Kidney tubule cell (primary cell): ENCODE measurements at regions not wholly inside any gene's neighbourhood (a gene's known extent, or its start where the extent isn't known, plus 50 kb on each side); places are given as distances from the start of the nearest gene placed in this dataset.
"Not testable (repeated sequence)": the region's sequence is repeated elsewhere in the genome, so short reads cannot be mapped to it uniquely, and the experiment has no call there.

Experiments
- DNase-seq: peaks from one replicate; pipeline ENCODE4 v3.0.0-alpha.2; 2018; ENCODE audit warnings: low spot score

DNA sequence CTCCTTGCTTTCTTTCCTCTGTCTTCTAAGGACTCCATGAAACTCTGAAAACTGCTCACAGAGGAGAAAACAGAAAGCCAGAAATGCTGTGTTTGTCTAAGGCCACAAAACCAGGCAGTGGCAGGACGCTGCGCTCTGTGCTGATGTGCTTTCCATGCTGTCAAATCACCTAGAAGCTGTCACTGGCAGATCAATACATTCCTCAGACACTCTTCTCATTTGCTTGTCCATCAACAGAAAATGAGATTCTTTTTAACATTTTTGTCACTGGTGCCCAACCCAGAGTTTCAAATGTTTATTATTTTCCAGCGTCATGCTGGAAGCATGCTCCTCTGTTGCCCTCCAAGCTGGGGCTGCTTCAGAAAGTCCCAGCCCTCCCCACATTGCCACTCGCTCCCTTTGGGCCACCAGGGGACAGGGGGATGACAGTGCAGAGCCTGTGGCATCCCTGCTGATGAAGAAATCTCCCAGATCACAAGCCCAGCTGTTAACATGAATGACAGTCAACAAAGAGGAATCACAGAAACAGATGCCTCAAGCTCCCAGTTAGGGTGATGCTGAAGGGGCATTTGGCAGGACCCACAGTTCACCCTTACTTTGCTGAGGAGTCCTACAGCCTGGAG, 117.5 kb upstream of the MEIS1 start:
- DNase-seq, result no peak

- no peak for DNase-seq
Observed at GRCh38 chr2:66306483-66306882, 128.4 kb upstream of the MEIS1 start.

DNA sequence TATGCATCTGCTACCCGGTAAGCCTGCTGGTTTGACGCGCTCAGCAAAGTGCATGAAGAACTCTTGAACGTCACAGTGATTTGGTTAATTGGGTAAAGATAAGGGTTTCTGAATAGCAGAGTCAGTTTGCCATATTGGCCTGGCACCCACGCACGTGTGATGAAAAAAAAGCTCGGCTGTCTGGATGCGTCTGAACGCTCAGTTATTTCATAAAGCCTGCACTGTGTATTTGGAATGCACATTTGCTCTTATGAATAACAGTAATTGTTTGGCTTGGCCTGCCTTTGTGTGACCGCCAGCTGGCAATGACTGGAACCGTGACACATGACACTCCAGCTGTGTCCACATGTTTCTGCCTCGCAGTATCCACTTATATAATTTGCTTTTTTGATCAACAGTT, 129.2 kb upstream of the MEIS1 start:
- no peak for DNase-seq

DNA sequence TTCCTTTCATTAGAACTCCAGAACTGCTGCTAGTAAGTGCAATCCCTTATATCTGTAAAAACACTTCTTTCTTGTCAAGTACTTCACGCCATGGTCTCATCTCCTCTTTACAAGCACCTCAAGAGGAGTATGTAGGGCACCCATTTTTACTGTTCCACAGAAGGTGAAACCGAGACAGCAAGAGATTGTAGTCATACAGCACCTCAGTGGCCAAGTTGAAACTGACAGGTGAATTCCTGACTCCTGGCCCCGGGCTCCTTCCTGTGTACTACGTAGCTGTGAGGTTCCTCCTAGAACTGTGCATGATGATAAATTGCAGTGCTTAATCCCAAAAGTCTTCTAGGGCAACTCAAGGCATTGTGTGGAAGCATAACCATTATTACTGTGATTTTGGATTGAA, 131.5 kb upstream of the MEIS1 start:
- DNase-seq, result no peak

GRCh38 chr2:66301767-66302140, 133.2 kb upstream of the MEIS1 start:
- DNase-seq, result no peak

DNA sequence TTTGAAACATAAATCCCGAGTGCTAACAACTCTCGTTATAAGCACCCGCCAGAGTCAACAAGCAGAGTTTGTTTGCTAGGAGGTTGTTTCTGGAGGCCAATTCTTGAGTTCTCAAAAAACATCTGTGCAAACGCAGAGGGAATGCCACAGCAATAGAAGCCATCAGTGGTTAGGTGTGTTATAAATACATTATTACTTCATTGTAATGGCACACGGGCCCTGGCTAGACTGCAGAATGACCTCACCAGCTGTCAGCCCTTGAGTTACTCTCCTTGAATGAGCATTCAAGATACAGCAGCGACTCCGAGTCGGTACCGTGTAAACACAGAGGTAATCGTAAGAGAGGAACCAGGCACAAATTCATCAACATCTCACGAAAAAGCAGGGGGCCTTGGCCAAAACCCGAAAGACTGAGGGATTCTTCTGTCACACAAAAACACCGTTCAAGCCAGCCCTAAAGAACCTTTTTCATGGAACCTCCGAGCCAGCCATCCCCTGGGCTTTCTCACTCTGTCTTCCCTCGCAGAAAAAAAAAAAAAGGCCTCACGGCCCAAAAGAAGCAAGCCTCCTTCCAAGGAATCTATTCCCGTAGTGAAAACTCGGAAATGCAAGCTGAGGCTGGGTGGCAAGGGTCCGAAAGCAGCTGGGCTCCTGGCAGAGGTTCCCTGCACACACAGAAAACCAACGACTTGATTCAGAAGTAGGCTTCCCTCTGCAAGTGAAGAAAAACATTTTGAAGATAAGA, 133.7 kb upstream of the MEIS1 start:
- no peak for DNase-seq

DNA sequence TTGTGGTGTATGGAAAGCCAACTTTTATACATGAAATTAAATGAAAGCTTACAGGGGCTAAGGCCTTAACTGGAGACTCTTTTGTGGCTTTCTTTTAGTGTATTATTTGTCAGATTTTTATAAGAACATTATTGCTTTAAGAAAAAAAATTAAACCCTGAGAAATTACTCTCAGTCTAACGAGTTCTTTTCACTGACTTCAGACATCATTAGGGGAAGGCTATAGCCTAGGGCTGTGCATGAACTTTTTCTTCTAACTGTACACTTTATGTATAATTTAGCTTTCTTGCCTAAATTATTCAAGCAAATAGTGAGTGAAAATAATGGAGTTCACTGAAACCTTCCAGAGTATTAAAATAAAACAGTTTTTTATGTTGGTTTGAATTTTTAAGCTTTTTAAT, 151.1 kb upstream of the MEIS1 start:
- no peak for DNase-seq

DNA sequence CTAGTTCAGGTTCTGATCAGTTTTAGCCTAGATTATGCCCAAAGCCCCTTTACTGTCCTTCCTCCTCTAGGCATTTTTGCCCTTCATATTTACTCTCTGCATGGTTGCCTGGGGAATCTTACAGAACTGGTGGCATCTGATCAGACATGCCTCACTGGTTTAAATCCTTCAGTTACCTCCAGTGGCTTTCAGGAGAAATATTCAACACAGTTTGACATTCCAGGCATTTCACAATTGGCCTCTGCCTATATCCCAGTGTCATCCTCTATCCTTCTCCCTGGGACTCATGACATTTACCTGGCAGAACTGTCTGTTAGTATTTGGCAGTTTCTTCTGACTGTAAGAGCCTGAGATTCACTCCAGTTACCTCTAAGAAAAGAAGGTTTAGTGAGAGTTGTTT, 152.9 kb upstream of the MEIS1 start:
- peak; percentile 37 for DNase-seq

DNA sequence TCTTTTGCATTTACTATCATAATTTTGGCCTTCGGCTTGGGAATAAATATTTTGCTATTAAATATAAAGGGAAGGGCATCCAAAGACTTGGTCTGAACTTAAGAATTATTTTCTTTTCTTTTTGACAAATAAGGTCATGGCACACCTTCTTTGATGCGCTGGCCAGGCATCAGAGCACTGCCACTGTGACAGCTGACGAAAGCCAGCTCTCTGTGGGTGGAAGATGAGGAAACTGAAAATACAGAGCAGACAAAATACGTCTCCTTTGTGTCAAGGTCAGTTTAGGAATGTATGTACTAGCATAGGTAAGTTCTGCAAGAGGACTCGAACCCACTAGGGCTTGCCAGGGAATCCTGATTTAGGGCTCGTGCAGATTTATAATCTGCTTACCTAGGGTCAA, 155.9 kb upstream of the MEIS1 start:
- DNase-seq, result no peak

GRCh38 chr2:66275984-66276383, 158.9 kb upstream of the MEIS1 start:
- no peak for DNase-seq

- no peak for DNase-seq
Observed at GRCh38 chr2:66273933-66274490, 160.9 kb upstream of the MEIS1 start.

DNA sequence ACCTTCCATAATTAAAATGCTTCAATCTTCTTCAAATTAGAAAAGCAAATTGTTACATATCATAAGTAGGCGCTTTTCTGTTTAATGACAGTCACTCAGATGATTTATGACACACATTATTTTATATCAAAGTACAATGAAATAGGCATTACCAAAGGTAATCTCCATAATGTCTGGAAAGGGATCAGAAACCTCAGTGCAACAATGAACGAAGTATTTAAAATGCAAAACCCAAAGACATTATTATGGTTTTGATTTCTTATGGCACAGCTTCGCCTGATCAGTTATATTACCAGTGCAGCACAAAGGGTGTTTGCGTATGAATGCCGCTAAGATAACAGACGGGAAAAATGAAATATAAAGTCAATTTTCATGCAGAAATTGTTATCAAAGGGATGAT, 162.2 kb upstream of the MEIS1 start:
- no peak for DNase-seq

DNA sequence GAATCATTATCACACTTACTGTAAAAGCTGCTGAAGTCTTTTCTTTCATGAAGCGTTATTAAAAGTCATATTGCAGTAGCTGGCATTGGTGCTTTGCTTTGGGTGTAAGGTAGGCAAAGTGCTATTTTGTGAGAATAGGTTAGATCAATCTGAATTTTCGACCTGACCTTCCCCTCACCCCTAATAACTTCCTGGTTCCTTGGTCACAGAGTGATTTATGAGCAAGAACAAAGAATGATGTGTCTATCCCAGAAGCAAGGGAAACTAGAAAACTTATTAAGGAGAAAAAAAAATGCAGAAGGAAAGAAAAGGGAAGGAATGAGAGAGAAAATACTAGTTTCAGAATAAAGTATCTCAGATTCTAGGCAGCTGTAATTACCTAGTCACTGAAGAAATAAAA, 163.1 kb upstream of the MEIS1 start:
- peak; percentile 17 for DNase-seq

DNA sequence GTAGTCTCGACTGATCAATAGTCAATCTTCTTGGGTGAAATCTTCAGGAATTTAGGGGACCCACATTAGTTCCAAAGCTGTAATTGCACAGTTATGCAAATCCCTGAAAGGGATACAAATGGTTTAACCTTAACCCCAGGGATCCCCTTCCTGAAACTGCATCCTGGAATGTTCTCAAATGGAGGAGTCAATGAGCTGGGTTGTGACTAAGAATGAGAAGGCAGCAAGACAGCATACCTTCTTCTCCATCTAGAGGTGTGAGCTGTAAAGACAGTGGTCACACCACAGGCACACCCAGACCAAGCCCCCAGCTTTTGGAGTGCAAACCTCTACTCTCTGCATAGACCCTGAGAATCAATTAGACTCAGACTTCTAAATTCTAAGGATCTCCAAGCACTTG, 164.7 kb upstream of the MEIS1 start:
- DNase-seq, result peak; percentile 54

- no peak for DNase-seq
Observed at GRCh38 chr2:66269166-66269565, 165.8 kb upstream of the MEIS1 start.

- no peak for DNase-seq
Observed at GRCh38 chr2:66268756-66269155, 166.2 kb upstream of the MEIS1 start.

DNA sequence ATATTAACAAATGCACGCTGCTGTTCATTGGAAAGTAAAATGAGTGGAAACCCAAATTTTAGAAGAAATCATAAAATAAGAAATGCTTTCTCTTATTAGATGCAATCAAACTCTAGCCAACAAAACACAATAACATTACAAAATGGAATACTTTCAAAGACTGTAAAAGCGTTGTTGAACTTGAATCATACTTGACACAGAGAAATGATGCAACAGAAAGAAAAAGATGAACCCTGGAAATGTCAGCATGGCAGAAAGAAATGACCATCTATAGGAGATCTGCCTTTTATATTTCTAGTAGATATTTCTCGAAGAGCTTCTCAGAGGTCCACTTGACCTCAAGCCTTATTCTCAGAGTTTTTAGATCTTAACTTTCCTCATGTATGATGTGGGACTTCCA, 170.6 kb upstream of the MEIS1 start:
- no peak for DNase-seq

- DNase-seq, result no peak
Observed at GRCh38 chr2:66255867-66256266, 179.1 kb upstream of the MEIS1 start.

DNA sequence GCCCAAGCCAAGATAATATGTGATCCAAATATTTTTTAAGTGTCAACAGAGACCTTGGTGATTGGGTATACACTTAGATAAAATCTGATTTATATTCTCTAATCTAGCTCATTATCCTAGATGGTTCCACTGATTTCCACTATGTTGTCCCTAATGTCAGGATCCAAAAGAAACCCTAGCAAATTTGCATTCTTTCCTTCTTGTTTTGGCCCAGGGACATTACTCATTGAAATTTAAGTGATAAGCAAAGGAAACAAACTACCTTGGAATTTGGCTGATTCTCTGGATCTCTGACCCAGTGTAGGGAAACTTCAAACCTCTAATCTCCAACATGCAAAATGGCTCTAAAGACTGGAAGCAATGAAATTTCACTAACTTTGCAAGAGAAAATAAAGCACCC, 179.8 kb upstream of the MEIS1 start:
- DNase-seq, result no peak

- DNase-seq, result no peak
Observed at GRCh38 chr2:66253066-66253465, 181.9 kb upstream of the MEIS1 start.

DNA sequence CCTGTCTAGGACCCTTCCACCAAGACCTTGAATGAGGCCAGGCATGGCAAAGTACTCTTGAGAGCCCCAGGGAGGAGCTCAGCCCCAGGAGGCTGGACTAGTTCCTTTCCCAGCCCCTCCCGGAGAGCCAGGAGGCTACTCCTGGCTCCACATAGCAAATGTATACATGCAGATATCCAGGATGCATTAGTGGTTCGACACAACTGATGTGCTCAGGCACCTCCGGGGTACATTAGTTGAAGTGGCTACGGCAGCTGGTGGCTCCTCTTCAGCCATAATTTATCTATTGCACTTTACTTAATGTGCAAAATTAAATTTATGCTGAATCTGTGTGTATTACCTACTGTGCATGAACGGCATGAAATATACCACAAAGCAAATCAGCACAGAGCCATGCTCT, 182.8 kb upstream of the MEIS1 start:
- no peak for DNase-seq

- no peak for DNase-seq
Observed at GRCh38 chr2:66251573-66251972, 183.4 kb upstream of the MEIS1 start.

DNA sequence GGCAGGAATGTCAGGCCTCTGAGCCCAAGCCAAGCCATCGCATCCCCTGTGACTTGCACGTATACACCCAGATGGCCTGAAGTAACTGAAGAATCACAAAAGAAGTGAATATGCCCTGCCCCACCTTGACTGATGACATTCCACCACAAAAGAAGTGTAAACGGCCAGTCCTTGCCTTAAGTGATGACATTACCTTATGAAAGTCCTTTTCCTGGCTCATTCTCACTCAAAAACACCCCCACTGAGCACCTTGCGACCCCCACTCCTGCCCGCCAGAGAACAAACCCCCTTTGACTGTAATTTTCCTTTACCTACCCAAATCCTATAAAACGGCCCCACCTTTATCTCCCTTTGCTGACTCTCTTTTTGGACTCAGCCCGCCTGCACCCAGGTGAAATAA, 185.8 kb upstream of the MEIS1 start:
- DNase-seq, result not testable (repeated sequence)

GRCh38 chr2:66243809-66244208, 191.1 kb upstream of the MEIS1 start:
- DNase-seq, result not testable (repeated sequence)
